ENCODE measurements at regions not wholly inside any gene's neighbourhood (a gene's known extent, or its start where the extent isn't known, plus 50 kb on each side); places are given as distances from the start of the nearest gene placed in this dataset.

GRCh38 chr12:79988368-79988767, 53.5 kb upstream of the PPP1R12A start:
- Histone ChIP-seq H2AFZ (ENCODE audit: low read length) (no peak overlapping the region), H4K20me1 (replicated peaks in 1 of 2; ENCODE audit: control insufficient read depth in 1 of 2, insufficient read depth in 2 of 2, low read length in 2 of 2) (no peaks in the 10 kb centered on the region), H3K36me3 (ENCODE audit: control insufficient read depth in 2 of 4, insufficient read depth in 4 of 4, low read length in 3 of 4) (no peaks in the 10 kb centered on the region), H3K14ac (ENCODE audit: insufficient read length) (no peak overlapping the region), H3K9me3 (ENCODE audit: insufficient read depth in 2 of 2, low read depth in 1 of 2, low read length in 1 of 2) (no peaks in the 10 kb centered on the region), H3K79me2 (ENCODE audit: control insufficient read depth in 1 of 2, insufficient read depth in 2 of 2, low read length in 2 of 2) (no peaks in the 10 kb centered on the region), H3K27me3 (replicated peaks in 1 of 4; ENCODE audit: control insufficient read depth in 3 of 4, extremely low read depth in 1 of 4, insufficient read depth in 3 of 4, low read length in 3 of 4) (no peaks in the 10 kb centered on the region), H3K4me2 (ENCODE audit: insufficient read depth in 1 of 2, low read depth in 2 of 2, low read length in 2 of 2) (no peak overlapping the region), H3K4me1 (replicated peaks in 1 of 4; ENCODE audit: control insufficient read depth in 3 of 4, insufficient read depth in 4 of 4, low read length in 3 of 4) (no peaks in the 10 kb centered on the region; a peak in 1 of 7 replicates), H3K56ac (replicated peaks; ENCODE audit: insufficient read length, low read depth, low read length) (no peak overlapping the region), H3K23me2 (ENCODE audit: low read depth, low read length) (no peaks in the 10 kb centered on the region; the same call in 1 of the 2 replicates), H2BK15ac (ENCODE audit: low read length) (no peak overlapping the region), H3K4me3 (ENCODE audit: extremely low read depth in 1 of 4, insufficient read depth in 2 of 4, low read depth in 3 of 4, low read length in 4 of 4) (no peak overlapping the region), H2AK5ac (ENCODE audit: low read depth, low read length) (no peak overlapping the region), H2BK12ac (ENCODE audit: low read depth, low read length) (no peak overlapping the region), H2BK120ac (replicated peaks; ENCODE audit: low read depth, low read length) (no peak overlapping the region), H3K27ac (ENCODE audit: low read depth, low read length) (no peak overlapping the region), H4K91ac (replicated peaks; ENCODE audit: insufficient read length, low read length) (no peak overlapping the region), H3K23ac (ENCODE audit: insufficient read length) (no peak overlapping the region), H2BK5ac (ENCODE audit: low read depth, low read length) (no peak overlapping the region), H4K5ac (ENCODE audit: insufficient read length, low read depth, low read length) (no peak overlapping the region), H3K18ac (ENCODE audit: extremely low read depth, low read length) (no peak overlapping the region), H2BK20ac (ENCODE audit: low read length) (no peak overlapping the region), H3K4ac (replicated peaks; ENCODE audit: insufficient read length, low read depth, low read length) (no peak overlapping the region), H3K79me1 (ENCODE audit: low read depth, low read length) (no peaks in the 10 kb centered on the region), H4K8ac (ENCODE audit: extremely low read depth, insufficient read depth, low read length) (no peak overlapping the region), H3K9ac (replicated peaks in 1 of 4; ENCODE audit: extremely low read depth in 1 of 4, low read depth in 3 of 4, low read length in 3 of 4) (no peak overlapping the region)
- FAIRE-seq (no peak), DNase-seq (ENCODE audit: low read depth in 1 of 2, low spot score in 2 of 2) (no peak)
- ChIA-PET CTCF (ENCODE audit: partially characterized antibody) (interaction anchor here (0.7 kb wide), 1 partner anchor 482 kb away, joined by 3 read pairs; no protein-coding TSS in a partner anchor), POLR2A (ENCODE audit: partially characterized antibody) (no interaction called here)
- no peak for TF ChIP-seq CEBPB (IDR thresholded peaks at IDR 0.05; ENCODE audit: low read depth, low read length)
- TF ChIP-seq GTF2F1 (IDR thresholded peaks at IDR 0.05; ENCODE audit: borderline replicate concordance, low read depth, low read length): no peak
- TF ChIP-seq POU5F1 (IDR thresholded peaks at IDR 0.05; ENCODE audit: low read depth, low read length): no peak
- TF ChIP-seq MAFK (IDR thresholded peaks at IDR 0.05; ENCODE audit: low read depth, low read length): no peak
- TF ChIP-seq EP300 (IDR thresholded peaks at IDR 0.05; ENCODE audit: borderline replicate concordance in 1 of 2, low read depth in 2 of 2, low read length in 2 of 2): no peak
- TF ChIP-seq BACH1 (IDR thresholded peaks at IDR 0.05; ENCODE audit: low read length): no peak
- TF ChIP-seq SIN3A (conservative IDR thresholded peaks at IDR 0.05 in 1 of 2, IDR thresholded peaks at IDR 0.05 in 1 of 2; ENCODE audit: low read depth in 1 of 2, low read length in 2 of 2): no peak
- no peak for TF ChIP-seq RAD21 (IDR thresholded peaks at IDR 0.05 in 1 of 2, conservative IDR thresholded peaks at IDR 0.05 in 1 of 2; ENCODE audit: low read depth in 2 of 2, low read length in 2 of 2)
- TF ChIP-seq SP4 (IDR thresholded peaks at IDR 0.05; ENCODE audit: low read length): no peak
- TF ChIP-seq CHD1 (IDR thresholded peaks at IDR 0.05; ENCODE audit: low read depth, low read length): no peak
- no peak for TF ChIP-seq USF2 (IDR thresholded peaks at IDR 0.05; ENCODE audit: low read length)
